Stimulated activated naive CD8-positive, alpha-beta T cell treated with anti-CD3 and anti-CD28 coated beads, Interleukin-15, amount 100 ng/mL, for 72 hours (primary cell): ENCODE measurements at regions not wholly inside any gene's neighbourhood (a gene's known extent, or its start where the extent isn't known, plus 50 kb on each side); places are given as distances from the start of the nearest gene placed in this dataset.

Experiments used
- ATAC-seq: fragments of 150-1000 bp; cut with Tn5 transposase; 2 replicates; pipeline ENCODE4 v1.10.0; 2021; ENCODE audit warnings: mild to moderate bottlenecking, moderate library complexity
- DNase-seq, 2 donors: peaks; one replicate each; pipeline ENCODE4 v3.0.0; 2021 to 2022
- H3K27ac Mint-ChIP-seq, 2 donors: one replicate each; pipeline ENCODE4 v1.8.0; 2022; ENCODE audit warnings: mild to moderate bottlenecking in 2 of 2, mixed read lengths in 2 of 2, moderate library complexity in 2 of 2
- H3K27me3 Mint-ChIP-seq: one replicate; pipeline ENCODE4 v1.8.0; 2022; ENCODE audit warnings: mixed read lengths
- H3K4me1 Mint-ChIP-seq: one replicate; pipeline ENCODE4 v1.8.0; 2022; ENCODE audit warnings: mild to moderate bottlenecking, mixed read lengths
- H3K4me3 Mint-ChIP-seq, 2 donors: one replicate each; pipeline ENCODE4 v1.8.0; 2022; ENCODE audit warnings: mild to moderate bottlenecking in 2 of 2, mixed read lengths in 2 of 2, moderate library complexity in 1 of 2
- H3K9me3 Mint-ChIP-seq, 2 donors: one replicate each; pipeline ENCODE4 v1.8.0; 2022; ENCODE audit warnings: mixed read lengths in 2 of 2

- Mint-ChIP-seq H3K9me3 (no peaks in the 10 kb centered on the region), H3K27me3 (peaks cover 7% of the 10 kb centered on the region), H3K4me3 (no peak overlapping the region), H3K27ac (no peak overlapping the region), H3K4me1 (no peaks in the 10 kb centered on the region)
- no peak for ATAC-seq
- no peak for DNase-seq
Measured at GRCh38 chr2:117738991-117739839, 75.3 kb upstream of the DDX18 start.

- Mint-ChIP-seq H3K9me3 (no peaks in the 10 kb centered on the region), H3K4me3 (no peak overlapping the region), H3K27me3 (peaks cover 2% of the 10 kb centered on the region), H3K4me1 (no peaks in the 10 kb centered on the region), H3K27ac (no peak overlapping the region)
- ATAC-seq (no peak), DNase-seq (no peak)
Measured at GRCh38 chr2:117745537-117745936, 69.0 kb upstream of the DDX18 start.

GRCh38 chr2:117755768-117756167 lies 58.7 kb upstream of the DDX18 start:
- ATAC-seq: no peak
- no peak for DNase-seq
- H3K9me3 Mint-ChIP-seq: peaks cover 0 to 5% of the 10 kb centered on the region in 2 donors
- H3K27ac Mint-ChIP-seq: no peak overlapping the region
- H3K4me3 Mint-ChIP-seq: no peak overlapping the region
- H3K4me1 Mint-ChIP-seq: no peaks in the 10 kb centered on the region
- no peaks in the 10 kb centered on the region for H3K27me3 Mint-ChIP-seq

- no peak for DNase-seq
- H3K27me3 Mint-ChIP-seq: no peaks in the 10 kb centered on the region
- H3K9me3 Mint-ChIP-seq: no peaks in the 10 kb centered on the region
- ATAC-seq: no peak
- H3K27ac Mint-ChIP-seq: no peak overlapping the region
- no peak overlapping the region for H3K4me3 Mint-ChIP-seq
- H3K4me1 Mint-ChIP-seq: no peaks in the 10 kb centered on the region
Measured at GRCh38 chr2:117760916-117761315, 53.6 kb upstream of the DDX18 start.

GRCh38 chr2:117762454-117762853 lies 52.0 kb upstream of the DDX18 start:
- Mint-ChIP-seq H3K27me3 (no peaks in the 10 kb centered on the region), H3K9me3 (no peaks in the 10 kb centered on the region), H3K4me3 (no peak overlapping the region), H3K4me1 (no peaks in the 10 kb centered on the region), H3K27ac (no peak overlapping the region)
- DNase-seq (no peak), ATAC-seq (no peak)

- ATAC-seq (no peak), DNase-seq (no peak)
- no peaks in the 10 kb centered on the region for H3K9me3 Mint-ChIP-seq
- no peak overlapping the region for H3K4me3 Mint-ChIP-seq
- H3K4me1 Mint-ChIP-seq: no peaks in the 10 kb centered on the region
- H3K27ac Mint-ChIP-seq: no peak overlapping the region
- H3K27me3 Mint-ChIP-seq: no peaks in the 10 kb centered on the region
Measured at GRCh38 chr2:117763804-117764203, 50.7 kb upstream of the DDX18 start.
